ENCODE measurements at regions not wholly inside any gene's neighbourhood (a gene's known extent, or its start where the extent isn't known, plus 50 kb on each side); places are given as distances from the start of the nearest gene placed in this dataset.

DNA sequence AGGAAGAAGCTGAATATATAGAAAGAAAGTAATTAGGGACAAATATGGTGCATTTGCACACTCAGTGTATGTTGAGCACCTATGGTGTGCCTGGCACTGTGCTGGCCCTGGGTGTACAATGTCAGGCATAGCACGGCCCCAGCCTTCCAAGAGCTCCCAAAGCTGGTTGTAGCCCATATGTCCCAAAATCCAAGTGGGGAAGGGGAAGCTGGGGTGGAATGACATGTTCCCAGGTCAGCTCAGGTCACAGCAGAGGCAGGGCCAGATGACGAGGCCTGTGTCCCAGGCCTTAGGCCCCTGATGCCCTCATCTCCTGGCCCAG is 170.0 kb downstream of the VEGFA start:
- Histone ChIP-seq H3K4me3 (no peak overlapping the region), H3K9me3 (peaks cover 4% of the 10 kb centered on the region), H3K36me3 (no peaks in the 10 kb centered on the region), H3K27ac (no peak overlapping the region), H3K27me3 (replicated peaks; ENCODE audit: insufficient read depth) (no peaks in the 10 kb centered on the region), H3K4me1 (ENCODE audit: control insufficient read depth in 1 of 2, low read depth in 2 of 2) (no peaks in the 10 kb centered on the region)
- ATAC-seq (ENCODE audit: insufficient number of reproducible peaks, low FRiP score, low read depth) (no peak), DNase-seq (ENCODE audit: low spot score) (no peak)
- TF ChIP-seq CTCF (IDR thresholded peaks at IDR 0.05), result no peak

GRCh38 chr6:43939281-43940070 is 169.5 kb downstream of the VEGFA start:
- Histone ChIP-seq H3K4me3 (no peak overlapping the region), H3K9me3 (no peaks in the 10 kb centered on the region), H3K4me1 (ENCODE audit: control insufficient read depth in 1 of 2, low read depth in 2 of 2) (no peaks in the 10 kb centered on the region), H3K27me3 (replicated peaks; ENCODE audit: insufficient read depth) (no peaks in the 10 kb centered on the region), H3K36me3 (no peaks in the 10 kb centered on the region), H3K27ac (no peak overlapping the region)
- DNase-seq (ENCODE audit: low spot score), result no peak
- no peak for ATAC-seq (ENCODE audit: insufficient number of reproducible peaks, low FRiP score, low read depth)
- TF ChIP-seq CTCF (IDR thresholded peaks at IDR 0.05), result no peak

GRCh38 chr6:43938178-43939105 is 168.4 kb downstream of the VEGFA start:
- Histone ChIP-seq H3K27me3 (replicated peaks; ENCODE audit: insufficient read depth) (no peaks in the 10 kb centered on the region), H3K9me3 (no peaks in the 10 kb centered on the region), H3K36me3 (no peaks in the 10 kb centered on the region), H3K27ac (no peak overlapping the region), H3K4me3 (no peak overlapping the region), H3K4me1 (ENCODE audit: control insufficient read depth in 1 of 2, low read depth in 2 of 2) (no peaks in the 10 kb centered on the region)
- ATAC-seq (ENCODE audit: insufficient number of reproducible peaks, low FRiP score, low read depth) (no peak), DNase-seq (ENCODE audit: low spot score) (no peak)
- TF ChIP-seq CTCF (IDR thresholded peaks at IDR 0.05), result no peak

- DNase-seq (ENCODE audit: low spot score), result no peak
- no peak overlapping the region for H3K4me3 ChIP-seq
- H3K27ac ChIP-seq, result no peak overlapping the region
- ATAC-seq (ENCODE audit: insufficient number of reproducible peaks, low FRiP score, low read depth), result no peak
- no peak for TF ChIP-seq CTCF (IDR thresholded peaks at IDR 0.05)
- no peaks in the 10 kb centered on the region for H3K36me3 ChIP-seq
- no peaks in the 10 kb centered on the region for H3K27me3 ChIP-seq (replicated peaks; ENCODE audit: insufficient read depth)
- no peaks in the 10 kb centered on the region for H3K4me1 ChIP-seq (ENCODE audit: control insufficient read depth in 1 of 2, low read depth in 2 of 2)
- H3K9me3 ChIP-seq, result no peaks in the 10 kb centered on the region
These were observed 167.5 kb downstream of the VEGFA start for GRCh38 chr6:43937236-43938177.
